ENCODE measurements at regions not wholly inside any gene's neighbourhood (a gene's known extent, or its start where the extent isn't known, plus 50 kb on each side); places are given as distances from the start of the nearest gene placed in this dataset.

GRCh38 chr13:112185466-112185865 lies 118.5 kb downstream of the SOX1 start:
- Mint-ChIP-seq H3K27ac (ENCODE audit: unreplicated experiment) (no peak overlapping the region), H3K27me3 (ENCODE audit: low read depth) (peaks cover 1% of the 10 kb centered on the region), H3K36me3 (ENCODE audit: low read depth) (no peaks in the 10 kb centered on the region), H3K4me3 (ENCODE audit: unreplicated experiment) (no peak overlapping the region), H3K4me1 (ENCODE audit: low read depth) (no peaks in the 10 kb centered on the region), H3K9me3 (ENCODE audit: low read depth) (peaks cover 5% of the 10 kb centered on the region)
- no peak for DNase-seq (ENCODE audit: low spot score)
- no peak for TF ChIP-seq CTCF (IDR thresholded peaks at IDR 0.05)

GRCh38 chr13:112186091-112186490 lies 119.1 kb downstream of the SOX1 start:
- DNase-seq (ENCODE audit: low spot score), result no peak
- Mint-ChIP-seq H3K4me1 (ENCODE audit: low read depth) (no peaks in the 10 kb centered on the region), H3K9me3 (ENCODE audit: low read depth) (peaks cover 7% of the 10 kb centered on the region), H3K27ac (ENCODE audit: unreplicated experiment) (no peak overlapping the region), H3K4me3 (ENCODE audit: unreplicated experiment) (no peak overlapping the region), H3K27me3 (ENCODE audit: low read depth) (no peaks in the 10 kb centered on the region), H3K36me3 (ENCODE audit: low read depth) (no peaks in the 10 kb centered on the region)
- no peak for TF ChIP-seq CTCF (IDR thresholded peaks at IDR 0.05)

GRCh38 chr13:112187527-112188297 lies 120.8 kb downstream of the SOX1 start:
- no peak overlapping the region for H3K27ac Mint-ChIP-seq (ENCODE audit: unreplicated experiment)
- H3K36me3 Mint-ChIP-seq (ENCODE audit: low read depth), result no peaks in the 10 kb centered on the region
- no peak for TF ChIP-seq CTCF (IDR thresholded peaks at IDR 0.05)
- peaks cover 1% of the 10 kb centered on the region for H3K27me3 Mint-ChIP-seq (ENCODE audit: low read depth)
- H3K4me1 Mint-ChIP-seq (ENCODE audit: low read depth), result no peaks in the 10 kb centered on the region
- H3K9me3 Mint-ChIP-seq (ENCODE audit: low read depth), result peaks cover 13% of the 10 kb centered on the region
- no peak overlapping the region for H3K4me3 Mint-ChIP-seq (ENCODE audit: unreplicated experiment)
- no peak for DNase-seq (ENCODE audit: low spot score)

GRCh38 chr13:112188298-112188610 lies 121.3 kb downstream of the SOX1 start:
- Mint-ChIP-seq H3K27ac (ENCODE audit: unreplicated experiment) (no peak overlapping the region), H3K27me3 (ENCODE audit: low read depth) (peaks cover 1% of the 10 kb centered on the region), H3K4me3 (ENCODE audit: unreplicated experiment) (no peak overlapping the region), H3K36me3 (ENCODE audit: low read depth) (no peaks in the 10 kb centered on the region), H3K9me3 (ENCODE audit: low read depth) (peaks cover 19% of the 10 kb centered on the region), H3K4me1 (ENCODE audit: low read depth) (no peaks in the 10 kb centered on the region)
- no peak for DNase-seq (ENCODE audit: low spot score)
- no peak for TF ChIP-seq CTCF (IDR thresholded peaks at IDR 0.05)

- peaks cover 18% of the 10 kb centered on the region for H3K9me3 Mint-ChIP-seq (ENCODE audit: low read depth)
These were observed 126.7 kb downstream of the SOX1 start for GRCh38 chr13:112193463-112194166.

More at GRCh38 chr13:112193463-112194166, 126.7 kb downstream of the SOX1 start:
- Mint-ChIP-seq H3K27me3 (ENCODE audit: low read depth) (peaks cover 9% of the 10 kb centered on the region), H3K27ac (ENCODE audit: unreplicated experiment) (no peak overlapping the region), H3K4me1 (ENCODE audit: low read depth) (no peaks in the 10 kb centered on the region), H3K36me3 (ENCODE audit: low read depth) (no peaks in the 10 kb centered on the region), H3K4me3 (ENCODE audit: unreplicated experiment) (no peak overlapping the region)
- DNase-seq (ENCODE audit: low spot score), result no peak
- TF ChIP-seq CTCF (IDR thresholded peaks at IDR 0.05), result no peak

Data from chondrocyte (in vitro differentiated cells).